Endometrium (tissue), 2 donors: ENCODE measurements at regions not wholly inside any gene's neighbourhood (a gene's known extent, or its start where the extent isn't known, plus 50 kb on each side); places are given as distances from the start of the nearest gene placed in this dataset.
A peak's percentile ranks its signal among the peaks of the same experiment; 100 is the strongest.
"Not testable (repeated sequence)": the region's sequence is repeated elsewhere in the genome, so short reads cannot be mapped to it uniquely, and the experiment has no call there.

ENCODE experiments used
- FAIRE-seq: peaks from 2 replicates; lab custom pipeline; 2012; peaks lifted over from hg19 to GRCh38; lab: Jason Lieb, UNC
- donor health status: control.
- donor health status: control.

GRCh38 chr6:19892260-19892659, 55.1 kb downstream of the ID4 start:
- no peak for FAIRE-seq

GRCh38 chr6:19895866-19896692, 58.9 kb downstream of the ID4 start:
- no peak for FAIRE-seq

- FAIRE-seq: no peak
Measured at GRCh38 chr6:19896693-19897010, 59.5 kb downstream of the ID4 start.

GRCh38 chr6:19898141-19898740, 61.1 kb downstream of the ID4 start:
- FAIRE-seq: no peak

GRCh38 chr6:19902201-19902600, 65.0 kb downstream of the ID4 start:
- FAIRE-seq: no peak

- FAIRE-seq: not testable (repeated sequence)
Measured at GRCh38 chr6:19904408-19904807, 67.2 kb downstream of the ID4 start.

GRCh38 chr6:19905584-19905983, 68.4 kb downstream of the ID4 start:
- no peak for FAIRE-seq

- FAIRE-seq: peak; percentile 46
Measured at GRCh38 chr6:19906171-19906570, 69.0 kb downstream of the ID4 start.

GRCh38 chr6:19911223-19911622, 74.1 kb downstream of the ID4 start:
- no peak for FAIRE-seq

- FAIRE-seq: no peak
Measured at GRCh38 chr6:19918436-19918835, 81.3 kb downstream of the ID4 start.

- no peak for FAIRE-seq
Measured at GRCh38 chr6:19921786-19922185, 84.6 kb downstream of the ID4 start.

- FAIRE-seq: no peak
Measured at GRCh38 chr6:19925533-19925932, 88.4 kb downstream of the ID4 start.

GRCh38 chr6:19928461-19928860, 91.3 kb downstream of the ID4 start:
- no peak for FAIRE-seq

- FAIRE-seq: no peak
Measured at GRCh38 chr6:19929312-19929711, 92.1 kb downstream of the ID4 start.

GRCh38 chr6:19934996-19935591, 97.9 kb downstream of the ID4 start:
- FAIRE-seq: no peak

GRCh38 chr6:19939321-19939720, 102.2 kb downstream of the ID4 start:
- FAIRE-seq: not testable (repeated sequence)

- not testable (repeated sequence) for FAIRE-seq
Measured at GRCh38 chr6:19939926-19940325, 102.8 kb downstream of the ID4 start.

- no peak for FAIRE-seq
Measured at GRCh38 chr6:19943042-19943441, 105.9 kb downstream of the ID4 start.

- no peak for FAIRE-seq
Measured at GRCh38 chr6:19945843-19946358, 108.7 kb downstream of the ID4 start.

- FAIRE-seq: no peak
Measured at GRCh38 chr6:19949155-19949554, 112.0 kb downstream of the ID4 start.

GRCh38 chr6:19964115-19964514, 126.9 kb downstream of the ID4 start:
- FAIRE-seq: no peak

- FAIRE-seq: no peak
Measured at GRCh38 chr6:19968201-19968600, 131.0 kb downstream of the ID4 start.

- FAIRE-seq: no peak
Measured at GRCh38 chr6:19972221-19972620, 135.1 kb downstream of the ID4 start.
